NCI-H510A (cell line): ENCODE measurements at regions not wholly inside any gene's neighbourhood (a gene's known extent, or its start where the extent isn't known, plus 50 kb on each side); places are given as distances from the start of the nearest gene placed in this dataset.
"Not testable (repeated sequence)": the region's sequence is repeated elsewhere in the genome, so short reads cannot be mapped to it uniquely, and the experiment has no call there.

ENCODE experiments used
- DNase-seq: peaks from one replicate; lab custom pipeline; 2025; lab: John Stamatoyannopoulos, UW

GRCh38 chr9:89937051-89937450 lies 332.2 kb downstream of the GADD45G start:
- no peak for DNase-seq

GRCh38 chr9:89939181-89939580 lies 334.4 kb downstream of the GADD45G start:
- no peak for DNase-seq

- no peak for DNase-seq
Measured at GRCh38 chr9:89939626-89940292, 334.9 kb downstream of the GADD45G start.

GRCh38 chr9:89940625-89941024 lies 335.8 kb downstream of the GADD45G start:
- no peak for DNase-seq

- no peak for DNase-seq
Measured at GRCh38 chr9:89941875-89942274, 337.1 kb downstream of the GADD45G start.

GRCh38 chr9:89942643-89943042 lies 337.8 kb downstream of the GADD45G start:
- DNase-seq: no peak

- DNase-seq: no peak
Measured at GRCh38 chr9:89943309-89943708, 338.5 kb downstream of the GADD45G start.

- no peak for DNase-seq
Measured at GRCh38 chr9:89943728-89944127, 338.9 kb downstream of the GADD45G start.

- no peak for DNase-seq
Measured at GRCh38 chr9:89945133-89945532, 340.3 kb downstream of the GADD45G start.

- no peak for DNase-seq
Measured at GRCh38 chr9:89946741-89947140, 341.9 kb downstream of the GADD45G start.

- no peak for DNase-seq
Measured at GRCh38 chr9:89949111-89949510, 344.3 kb downstream of the GADD45G start.

- no peak for DNase-seq
Measured at GRCh38 chr9:89951675-89952074, 346.9 kb downstream of the GADD45G start.

- DNase-seq: no peak
Measured at GRCh38 chr9:89952401-89952800, 347.6 kb downstream of the GADD45G start.

GRCh38 chr9:89953263-89953662 lies 348.5 kb downstream of the GADD45G start:
- DNase-seq: not testable (repeated sequence)

- DNase-seq: peak; percentile 24
Measured at GRCh38 chr9:89953824-89954615, 349.2 kb downstream of the GADD45G start.

GRCh38 chr9:89955144-89955543 lies 350.3 kb downstream of the GADD45G start:
- DNase-seq: no peak

- DNase-seq: no peak
Measured at GRCh38 chr9:89955626-89956025, 350.8 kb downstream of the GADD45G start.

- DNase-seq: no peak
Measured at GRCh38 chr9:89956331-89956730, 351.5 kb downstream of the GADD45G start.

GRCh38 chr9:89956907-89957306 lies 352.1 kb downstream of the GADD45G start:
- no peak for DNase-seq

GRCh38 chr9:89958086-89958485 lies 353.3 kb downstream of the GADD45G start:
- DNase-seq: no peak

- DNase-seq: no peak
Measured at GRCh38 chr9:89961616-89962341, 357.0 kb downstream of the GADD45G start.

- DNase-seq: no peak
Measured at GRCh38 chr9:89963280-89963679, 358.5 kb downstream of the GADD45G start.

GRCh38 chr9:89967527-89967926 lies 362.7 kb downstream of the GADD45G start:
- no peak for DNase-seq
